CD4-positive, alpha-beta T cell treated with Interleukin-21 for 1 hour (primary cell): ENCODE measurements at regions not wholly inside any gene's neighbourhood (a gene's known extent, or its start where the extent isn't known, plus 50 kb on each side); places are given as distances from the start of the nearest gene placed in this dataset.
"Not testable (repeated sequence)": the region's sequence is repeated elsewhere in the genome, so short reads cannot be mapped to it uniquely, and the experiment has no call there.

Experiments used
- DNase-seq: peaks from one replicate; pipeline ENCODE4 v3.0.0-alpha.2; 2020

- no peak for DNase-seq
Measured at GRCh38 chrX:110519906-110520452, 161.3 kb downstream of the RTL9 start.

GRCh38 chrX:110520652-110521051, 162.0 kb downstream of the RTL9 start:
- DNase-seq: not testable (repeated sequence)

- no peak for DNase-seq
Measured at GRCh38 chrX:110531873-110532580, 173.4 kb downstream of the RTL9 start.

- no peak for DNase-seq
Measured at GRCh38 chrX:110532581-110532931, 173.9 kb downstream of the RTL9 start.

GRCh38 chrX:110536816-110537215, 178.2 kb downstream of the RTL9 start:
- no peak for DNase-seq

GRCh38 chrX:110541266-110541665, 182.6 kb downstream of the RTL9 start:
- no peak for DNase-seq

- not testable (repeated sequence) for DNase-seq
Measured at GRCh38 chrX:110550854-110551253, 192.2 kb downstream of the RTL9 start.

- no peak for DNase-seq
Measured at GRCh38 chrX:110557864-110558263, 199.2 kb downstream of the RTL9 start.

- no peak for DNase-seq
Measured at GRCh38 chrX:110558406-110558805, 199.8 kb downstream of the RTL9 start.

GRCh38 chrX:110561034-110561433, 202.4 kb downstream of the RTL9 start:
- no peak for DNase-seq

- DNase-seq: no peak
Measured at GRCh38 chrX:110563282-110563681, 204.6 kb downstream of the RTL9 start.

- no peak for DNase-seq
Measured at GRCh38 chrX:110568441-110568840, 209.8 kb downstream of the RTL9 start.

- DNase-seq: no peak
Measured at GRCh38 chrX:110569506-110569905, 210.9 kb downstream of the RTL9 start.

- DNase-seq: no peak
Measured at GRCh38 chrX:110578270-110578669, 217.3 kb downstream of the CHRDL1 start.

GRCh38 chrX:110584083-110584482, 211.5 kb downstream of the CHRDL1 start:
- DNase-seq: no peak

- DNase-seq: no peak
Measured at GRCh38 chrX:110588164-110588563, 207.5 kb downstream of the CHRDL1 start.

- no peak for DNase-seq
Measured at GRCh38 chrX:110588853-110589252, 206.8 kb downstream of the CHRDL1 start.

GRCh38 chrX:110600745-110601310, 194.8 kb downstream of the CHRDL1 start:
- no peak for DNase-seq

GRCh38 chrX:110614596-110614995, 181.0 kb downstream of the CHRDL1 start:
- DNase-seq: no peak
